ENCODE measurements at regions not wholly inside any gene's neighbourhood (a gene's known extent, or its start where the extent isn't known, plus 50 kb on each side); places are given as distances from the start of the nearest gene placed in this dataset.

GRCh38 chr11:43582024-43582862 lies 98.3 kb upstream of the HSD17B12 start:
- ATAC-seq = no peak
- 7 to 9% (median 8%) methylated on average over 35 to 37 of the region's 37 CpGs for WGBS, 3 donors
- DNase-seq = no peak
- Histone ChIP-seq H3K4me3 (peak overlapping the region; percentile 75), H3K36me3 (ENCODE audit: insufficient read depth in 1 of 2, low read depth in 1 of 2) (no peaks in the 10 kb centered on the region), H3K27ac (no peak overlapping the region), H3K27me3 (ENCODE audit: insufficient read depth in 3 of 3, low read length in 2 of 3) (peaks cover 4 to 82% (median 37%) of the 10 kb centered on the region in 3 donors), H3K4me1 (peaks cover 17% of the 10 kb centered on the region), H3K9me3 (no peaks in the 10 kb centered on the region)
- no peak for TF ChIP-seq CTCF (IDR thresholded peaks at IDR 0.05)
- intact Hi-C loops (cut with DNase I) = no loop called here

GRCh38 chr11:43582863-43583462 lies 97.6 kb upstream of the HSD17B12 start:
- TF ChIP-seq CTCF (IDR thresholded peaks at IDR 0.05) = no peak
- H3K27me3 ChIP-seq (ENCODE audit: insufficient read depth in 3 of 3, low read length in 2 of 3) = peaks cover 0 to 75% (median 32%) of the 10 kb centered on the region in 3 donors
- no peak overlapping the region for H3K27ac ChIP-seq
- intact Hi-C loops (cut with DNase I) = no loop called here
- H3K36me3 ChIP-seq (ENCODE audit: insufficient read depth in 1 of 2, low read depth in 1 of 2) = no peaks in the 10 kb centered on the region
- H3K4me3 ChIP-seq = no peak overlapping the region
- WGBS, 3 donors = 15 to 17% (median 15%) methylated on average over 26 of the region's 26 CpGs
- no peak for ATAC-seq
- H3K4me1 ChIP-seq = peaks cover 17% of the 10 kb centered on the region
- DNase-seq = no peak
- no peaks in the 10 kb centered on the region for H3K9me3 ChIP-seq

- Histone ChIP-seq H3K4me1 (peaks cover 17% of the 10 kb centered on the region), H3K9me3 (no peaks in the 10 kb centered on the region), H3K27ac (no peak overlapping the region), H3K36me3 (ENCODE audit: insufficient read depth in 1 of 2, low read depth in 1 of 2) (no peaks in the 10 kb centered on the region), H3K4me3 (no peak overlapping the region), H3K27me3 (ENCODE audit: insufficient read depth in 3 of 3, low read length in 2 of 3) (peaks cover 0 to 69% (median 28%) of the 10 kb centered on the region in 3 donors)
- no peak for ATAC-seq
- no peak for DNase-seq
- intact Hi-C loops (cut with DNase I) = no loop called here
- WGBS, 3 donors = 18 to 27% (median 23%) methylated on average over 6 of the region's 6 CpGs
- no peak for TF ChIP-seq CTCF (IDR thresholded peaks at IDR 0.05)
These were observed 97.0 kb upstream of the HSD17B12 start for GRCh38 chr11:43583548-43583947.

DNA sequence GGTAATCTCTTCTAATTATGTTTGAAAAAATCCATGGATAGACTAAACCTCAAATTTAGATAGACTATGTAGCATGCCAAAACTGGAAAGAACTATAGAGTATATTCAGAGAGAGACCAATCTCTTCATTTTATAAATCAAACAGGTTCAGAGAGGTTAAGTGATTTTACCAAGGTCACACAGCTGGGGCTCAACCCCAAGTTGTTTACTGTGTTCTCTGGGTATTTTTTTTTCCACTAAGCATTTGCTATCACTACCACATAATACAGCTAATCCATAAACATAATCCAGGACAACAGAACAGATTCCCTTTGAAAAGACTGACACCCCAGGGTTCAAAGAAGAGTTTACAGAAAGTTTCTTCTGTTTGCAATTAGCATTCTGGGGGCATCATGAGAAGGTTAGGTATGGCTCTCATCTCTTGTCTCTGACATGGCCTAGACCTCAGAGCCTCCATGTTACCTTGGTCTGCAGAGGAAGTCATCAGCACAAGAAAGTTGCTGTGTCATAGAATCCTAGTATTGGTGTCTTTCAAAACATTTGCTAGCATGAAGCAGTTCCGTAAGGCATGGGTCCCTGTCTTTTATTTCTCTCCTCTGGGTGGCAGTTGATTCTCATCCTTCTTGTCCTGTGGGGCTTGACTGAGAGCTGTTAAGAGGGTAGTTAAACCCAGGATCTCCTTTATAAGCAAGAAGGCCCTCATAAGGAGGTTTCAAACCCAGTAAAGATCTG lies 94.5 kb upstream of the HSD17B12 start:
- ATAC-seq (no peak), DNase-seq (no peak)
- no peaks in the 10 kb centered on the region for H3K9me3 ChIP-seq
- no peaks in the 10 kb centered on the region for H3K36me3 ChIP-seq (ENCODE audit: insufficient read depth in 1 of 2, low read depth in 1 of 2)
- peaks cover 2 to 46% (median 18%) of the 10 kb centered on the region in 3 donors for H3K27me3 ChIP-seq (ENCODE audit: insufficient read depth in 3 of 3, low read length in 2 of 3)
- intact Hi-C loops (cut with DNase I) = no loop called here
- H3K27ac ChIP-seq = no peak overlapping the region
- no peak for TF ChIP-seq CTCF (IDR thresholded peaks at IDR 0.05)
- 61 to 64% (median 64%) methylated on average over 1 of the region's 1 CpG for WGBS, 3 donors
- H3K4me1 ChIP-seq = peaks cover 15% of the 10 kb centered on the region
- H3K4me3 ChIP-seq = no peak overlapping the region

Measured in psoas muscle (tissue), 7 donors.